OCI-LY1 (cell line): ENCODE measurements at regions not wholly inside any gene's neighbourhood (a gene's known extent, or its start where the extent isn't known, plus 50 kb on each side); places are given as distances from the start of the nearest gene placed in this dataset.

Experiments used
- EZH2 ChIP-seq: fragments of 200-600 bp; sonication (generic), shearing (Covaris generic); IDR thresholded peaks from 2 replicates; pipeline ENCODE4 v1.8.0; 2017; ENCODE audit warnings: borderline replicate concordance, mixed run types, mild to moderate bottlenecking, antibody characterized with exemption, low read length, moderate library complexity, mixed read lengths
- TF ChIP-seq, protein P1 (sequence below): fragments of 200-600 bp; sonication (generic), shearing (Covaris generic); IDR thresholded peaks from 2 replicates; pipeline ENCODE4 v1.5.1; 2017; ENCODE audit warnings: mild to moderate bottlenecking, antibody characterized with exemption, low read length, moderate library complexity, mixed read lengths

DNA sequence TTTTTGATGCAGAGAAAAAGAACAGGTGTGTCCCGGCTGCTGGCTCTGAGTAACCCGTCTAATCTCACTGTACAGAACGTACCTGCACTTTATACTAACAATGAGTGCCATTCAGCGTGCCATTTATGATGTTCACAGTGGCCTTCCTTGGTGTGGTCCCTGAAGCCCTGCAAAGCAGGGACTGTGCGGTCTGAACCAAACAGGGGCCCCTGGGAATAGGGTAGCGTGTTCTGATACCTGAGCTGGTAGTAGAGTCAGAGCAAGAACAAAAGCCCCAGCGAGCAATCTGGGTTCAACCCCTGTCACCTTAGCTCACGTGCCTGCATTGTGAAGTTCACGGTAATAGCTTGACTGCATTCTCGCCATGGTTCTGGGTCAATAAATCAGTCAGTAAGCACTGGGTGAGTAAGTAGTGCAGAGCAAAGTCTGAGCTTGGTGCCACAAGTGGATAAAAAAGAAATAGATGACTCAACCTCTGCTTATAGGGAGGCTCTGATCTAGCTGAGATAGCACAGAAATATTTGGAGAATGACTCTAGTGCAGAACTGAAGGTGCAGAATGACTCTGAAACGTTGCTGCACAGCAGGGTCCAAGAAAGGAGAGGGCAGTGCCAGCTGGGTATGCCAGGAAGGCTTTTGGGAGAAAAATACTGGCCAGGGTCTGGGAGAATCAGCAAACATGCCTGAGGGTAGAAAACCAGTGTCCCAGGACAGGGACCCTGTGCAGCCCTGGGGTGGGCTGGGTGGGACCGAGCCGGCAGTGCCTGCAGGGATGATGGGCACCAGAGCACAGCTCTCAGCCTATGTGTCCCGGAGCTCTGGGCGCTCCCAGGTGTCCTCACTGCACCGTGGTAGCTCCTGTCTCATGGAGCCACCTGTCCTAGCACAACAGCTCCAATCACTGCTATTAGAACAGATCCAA, 125.9 kb downstream of the RHOU start:
- TF ChIP-seq, protein P1, sequence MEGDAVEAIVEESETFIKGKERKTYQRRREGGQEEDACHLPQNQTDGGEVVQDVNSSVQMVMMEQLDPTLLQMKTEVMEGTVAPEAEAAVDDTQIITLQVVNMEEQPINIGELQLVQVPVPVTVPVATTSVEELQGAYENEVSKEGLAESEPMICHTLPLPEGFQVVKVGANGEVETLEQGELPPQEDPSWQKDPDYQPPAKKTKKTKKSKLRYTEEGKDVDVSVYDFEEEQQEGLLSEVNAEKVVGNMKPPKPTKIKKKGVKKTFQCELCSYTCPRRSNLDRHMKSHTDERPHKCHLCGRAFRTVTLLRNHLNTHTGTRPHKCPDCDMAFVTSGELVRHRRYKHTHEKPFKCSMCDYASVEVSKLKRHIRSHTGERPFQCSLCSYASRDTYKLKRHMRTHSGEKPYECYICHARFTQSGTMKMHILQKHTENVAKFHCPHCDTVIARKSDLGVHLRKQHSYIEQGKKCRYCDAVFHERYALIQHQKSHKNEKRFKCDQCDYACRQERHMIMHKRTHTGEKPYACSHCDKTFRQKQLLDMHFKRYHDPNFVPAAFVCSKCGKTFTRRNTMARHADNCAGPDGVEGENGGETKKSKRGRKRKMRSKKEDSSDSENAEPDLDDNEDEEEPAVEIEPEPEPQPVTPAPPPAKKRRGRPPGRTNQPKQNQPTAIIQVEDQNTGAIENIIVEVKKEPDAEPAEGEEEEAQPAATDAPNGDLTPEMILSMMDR: no peak
- no peak for TF ChIP-seq EZH2
